AG08396 (cell line): ENCODE measurements at regions not wholly inside any gene's neighbourhood (a gene's known extent, or its start where the extent isn't known, plus 50 kb on each side); places are given as distances from the start of the nearest gene placed in this dataset.

Experiments used
- DNase-seq: peaks from one replicate; pipeline ENCODE4 v3.0.0; 2012; ENCODE audit warnings: low spot score, mixed read lengths

GRCh38 chr11:110832080-110832479 is 119.8 kb upstream of the ARHGAP20 start:
- no peak for DNase-seq

- no peak for DNase-seq
Measured at GRCh38 chr11:110830747-110831146, 118.5 kb upstream of the ARHGAP20 start.

GRCh38 chr11:110830344-110830743 is 118.1 kb upstream of the ARHGAP20 start:
- DNase-seq: no peak

- DNase-seq: no peak
Measured at GRCh38 chr11:110829873-110830272, 117.6 kb upstream of the ARHGAP20 start.

GRCh38 chr11:110828086-110828485 is 115.8 kb upstream of the ARHGAP20 start:
- DNase-seq: no peak

GRCh38 chr11:110827276-110827675 is 115.0 kb upstream of the ARHGAP20 start:
- DNase-seq: no peak

- no peak for DNase-seq
Measured at GRCh38 chr11:110824912-110825620, 112.8 kb upstream of the ARHGAP20 start.

GRCh38 chr11:110818032-110818687 is 105.9 kb upstream of the ARHGAP20 start:
- DNase-seq: no peak

GRCh38 chr11:110812086-110812733 is 100.0 kb upstream of the ARHGAP20 start:
- DNase-seq: no peak

GRCh38 chr11:110809417-110810199 is 97.4 kb upstream of the ARHGAP20 start:
- no peak for DNase-seq

GRCh38 chr11:110808248-110808647 is 96.0 kb upstream of the ARHGAP20 start:
- no peak for DNase-seq

- DNase-seq: no peak
Measured at GRCh38 chr11:110807801-110808200, 95.6 kb upstream of the ARHGAP20 start.

- DNase-seq: no peak
Measured at GRCh38 chr11:110805756-110806155, 93.5 kb upstream of the ARHGAP20 start.

GRCh38 chr11:110802162-110802561 is 89.9 kb upstream of the ARHGAP20 start:
- no peak for DNase-seq

- no peak for DNase-seq
Measured at GRCh38 chr11:110801328-110801727, 89.1 kb upstream of the ARHGAP20 start.

GRCh38 chr11:110798201-110798900 is 86.1 kb upstream of the ARHGAP20 start:
- DNase-seq: no peak

- DNase-seq: no peak
Measured at GRCh38 chr11:110797453-110797852, 85.2 kb upstream of the ARHGAP20 start.

- DNase-seq: no peak
Measured at GRCh38 chr11:110795112-110795624, 82.9 kb upstream of the ARHGAP20 start.

- DNase-seq: no peak
Measured at GRCh38 chr11:110793556-110793955, 81.3 kb upstream of the ARHGAP20 start.

GRCh38 chr11:110791621-110792020 is 79.4 kb upstream of the ARHGAP20 start:
- no peak for DNase-seq

GRCh38 chr11:110787680-110788079 is 75.4 kb upstream of the ARHGAP20 start:
- DNase-seq: no peak
